ENCODE measurements at regions not wholly inside any gene's neighbourhood (a gene's known extent, or its start where the extent isn't known, plus 50 kb on each side); places are given as distances from the start of the nearest gene placed in this dataset.
"Not testable (repeated sequence)": the region's sequence is repeated elsewhere in the genome, so short reads cannot be mapped to it uniquely, and the experiment has no call there.

- no peak for DNase-seq (ENCODE audit: low spot score)
Measured at GRCh38 chr20:50428097-50428828, 81.9 kb upstream of the PTPN1 start.

- DNase-seq (ENCODE audit: low spot score) = no peak
Measured at GRCh38 chr20:50429412-50429811, 80.8 kb upstream of the PTPN1 start.

GRCh38 chr20:50431066-50431450, 79.1 kb upstream of the PTPN1 start:
- no peak for DNase-seq (ENCODE audit: low spot score)

GRCh38 chr20:50433001-50433761, 77.0 kb upstream of the PTPN1 start:
- no peak for DNase-seq (ENCODE audit: low spot score)

GRCh38 chr20:50434321-50434652, 75.9 kb upstream of the PTPN1 start:
- no peak for DNase-seq (ENCODE audit: low spot score)

- no peak for DNase-seq (ENCODE audit: low spot score)
Measured at GRCh38 chr20:50434653-50435396, 75.4 kb upstream of the PTPN1 start.

GRCh38 chr20:50435397-50436051, 74.7 kb upstream of the PTPN1 start:
- no peak for DNase-seq (ENCODE audit: low spot score)

- DNase-seq (ENCODE audit: low spot score) = no peak
Measured at GRCh38 chr20:50436052-50436656, 74.0 kb upstream of the PTPN1 start.

- DNase-seq (ENCODE audit: low spot score) = no peak
Measured at GRCh38 chr20:50436696-50437095, 73.5 kb upstream of the PTPN1 start.

GRCh38 chr20:50438986-50439407, 71.2 kb upstream of the PTPN1 start:
- no peak for DNase-seq (ENCODE audit: low spot score)

- no peak for DNase-seq (ENCODE audit: low spot score)
Measured at GRCh38 chr20:50439539-50440453, 70.4 kb upstream of the PTPN1 start.

GRCh38 chr20:50442512-50442911, 67.7 kb upstream of the PTPN1 start:
- DNase-seq (ENCODE audit: low spot score) = no peak

GRCh38 chr20:50445354-50446151, 64.6 kb upstream of the PTPN1 start:
- no peak for DNase-seq (ENCODE audit: low spot score)

GRCh38 chr20:50446351-50447101, 63.7 kb upstream of the PTPN1 start:
- DNase-seq (ENCODE audit: low spot score) = no peak

GRCh38 chr20:50447102-50447804, 62.9 kb upstream of the PTPN1 start:
- no peak for DNase-seq (ENCODE audit: low spot score)

- DNase-seq (ENCODE audit: low spot score) = no peak
Measured at GRCh38 chr20:50447817-50448216, 62.4 kb upstream of the PTPN1 start.

- DNase-seq (ENCODE audit: low spot score) = not testable (repeated sequence)
Measured at GRCh38 chr20:50448625-50449403, 61.4 kb upstream of the PTPN1 start.

Data from CD4-positive, alpha-beta T cell treated with Interleukin-2 at 100 ng/mL for 4 hours (primary cell).